Smooth muscle cell (in vitro differentiated cells): ENCODE measurements at regions not wholly inside any gene's neighbourhood (a gene's known extent, or its start where the extent isn't known, plus 50 kb on each side); places are given as distances from the start of the nearest gene placed in this dataset.

Source experiments
- DNase-seq: peaks from one replicate; lab custom pipeline; 2025; ENCODE audit not compliant: unreplicated experiment; lab: John Stamatoyannopoulos, UW
- H2AFZ ChIP-seq: fragments of 200-600 bp; sonication (generic); 2 replicates; pipeline ENCODE4 v1.6.0; 2016; ENCODE audit warnings: antibody characterized with exemption, low read depth, mild to moderate bottlenecking
- H3F3A ChIP-seq: fragments of 200-600 bp; sonication (generic); 2 replicates; pipeline ENCODE4 v1.6.0; 2017; ENCODE audit warnings: antibody characterized with exemption, low read depth
- H3K27ac ChIP-seq: fragments of 200-600 bp; sonication (generic); 2 replicates; pipeline ENCODE4 v1.5.1; 2016; ENCODE audit warnings: low read depth, mild to moderate bottlenecking
- H3K27me3 ChIP-seq: fragments of 200-600 bp; sonication (generic); 2 replicates; pipeline ENCODE4 v1.6.1; 2016; ENCODE audit warnings: low read depth, mild to moderate bottlenecking
- H3K36me3 ChIP-seq: fragments of 200-600 bp; sonication (generic); 2 replicates; pipeline ENCODE4 v1.5.1; 2016; ENCODE audit warnings: low read depth
- H3K4me1 ChIP-seq: fragments of 200-600 bp; sonication (generic); 2 replicates; pipeline ENCODE4 v1.5.1; 2016; ENCODE audit warnings: low read depth
- H3K4me2 ChIP-seq: fragments of 200-600 bp; sonication (generic); 2 replicates; pipeline ENCODE4 v1.6.0; 2016; ENCODE audit warnings: mild to moderate bottlenecking
- H3K4me3 ChIP-seq: fragments of 200-600 bp; sonication (generic); 2 replicates; pipeline ENCODE4 v1.5.1; 2016; ENCODE audit warnings: mild to moderate bottlenecking
- H3K79me2 ChIP-seq: fragments of 200-600 bp; sonication (generic); 2 replicates; pipeline ENCODE4 v1.6.0; 2016; ENCODE audit warnings: low read depth, mild to moderate bottlenecking
- H3K9ac ChIP-seq: fragments of 200-600 bp; sonication (generic); 2 replicates; pipeline ENCODE4 v1.6.0; 2016; ENCODE audit warnings: low read depth
- H3K9me3 ChIP-seq: fragments of 200-600 bp; sonication (generic); replicated peaks from 2 replicates; pipeline ENCODE4 v1.5.1; 2016; ENCODE audit warnings: low read depth
- H4K20me1 ChIP-seq: fragments of 200-600 bp; sonication (generic); 2 replicates; pipeline ENCODE4 v1.6.0; 2016; ENCODE audit warnings: low read depth
- CTCF ChIP-seq: fragments of 200-600 bp; sonication (generic); IDR thresholded peaks from 2 replicates; pipeline ENCODE4 v1.5.1; 2017; ENCODE audit warnings: borderline replicate concordance, mild to moderate bottlenecking, antibody characterized with exemption; ENCODE audit not compliant: insufficient read depth, poor library complexity, severe bottlenecking
- WGBS: methylation state at CpG from one replicate; pipeline ENCODE4 v1.1.7; 2016; ENCODE audit warnings: low lambda C conversion rate; 5-methylcytosine and 5-hydroxymethylcytosine counted together

DNA sequence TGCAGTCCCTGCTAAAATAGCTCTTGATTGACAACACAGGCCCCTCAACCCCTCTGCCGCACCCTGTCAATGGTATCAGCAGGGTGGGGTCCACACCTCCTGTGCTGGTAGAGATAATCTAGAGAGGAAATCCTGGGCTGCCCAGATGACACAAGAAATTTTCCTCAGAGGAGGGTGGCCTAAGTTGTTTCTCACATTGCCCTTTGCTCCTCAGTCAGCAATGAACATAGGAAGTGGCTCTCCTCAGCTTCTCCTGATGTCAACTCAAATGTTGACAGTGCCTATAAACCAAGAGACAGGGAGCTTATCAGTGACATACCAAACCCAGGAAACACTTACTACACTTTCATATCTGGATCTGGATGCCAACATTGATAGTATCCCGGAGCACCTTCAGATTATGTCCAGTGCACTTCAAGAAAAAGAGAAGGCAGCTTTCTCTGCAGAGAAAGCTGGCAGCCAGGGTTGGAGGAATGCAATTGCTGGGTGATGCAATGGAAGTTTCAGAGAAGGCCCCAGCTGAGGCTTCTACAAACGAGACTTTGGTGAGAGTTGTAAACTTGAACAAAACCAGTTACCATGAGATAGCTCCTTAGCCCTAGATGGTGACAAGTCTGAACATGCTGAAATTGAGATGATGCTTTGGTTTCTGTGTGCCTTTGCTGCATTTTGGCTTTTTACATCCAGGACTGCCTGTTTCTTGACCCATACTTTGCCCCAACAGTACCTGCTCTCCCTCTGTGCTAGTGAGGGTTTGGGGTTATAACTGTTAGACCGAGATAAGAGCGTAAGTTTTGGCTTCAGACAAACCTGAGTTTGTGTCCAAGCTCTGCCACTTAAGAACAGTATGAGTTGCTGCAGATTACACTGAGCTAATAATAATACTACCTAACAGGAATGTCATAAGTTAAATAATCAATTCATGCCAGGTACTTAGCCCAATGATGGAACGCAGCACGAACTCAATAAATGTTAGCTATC is 183.5 kb downstream of the NUAK1 start:
- Histone ChIP-seq H3K36me3 (no peaks in the 10 kb centered on the region), H3K27me3 (no peaks in the 10 kb centered on the region), H3K27ac (peak overlapping the region; percentile 47), H2AFZ (peak overlapping the region; percentile 61), H3K9me3 (no peaks in the 10 kb centered on the region), H3K9ac (no peak overlapping the region), H3K4me2 (peak overlapping the region; percentile 18), H3K79me2 (no peaks in the 10 kb centered on the region), H3K4me3 (no peak overlapping the region), H3K4me1 (peaks cover 4% of the 10 kb centered on the region), H4K20me1 (no peaks in the 10 kb centered on the region), H3F3A (peaks cover 9% of the 10 kb centered on the region)
- DNase-seq, result no peak
- WGBS, result 68% methylated on average over 7 of the region's 7 CpGs
- TF ChIP-seq CTCF, result no peak

DNA sequence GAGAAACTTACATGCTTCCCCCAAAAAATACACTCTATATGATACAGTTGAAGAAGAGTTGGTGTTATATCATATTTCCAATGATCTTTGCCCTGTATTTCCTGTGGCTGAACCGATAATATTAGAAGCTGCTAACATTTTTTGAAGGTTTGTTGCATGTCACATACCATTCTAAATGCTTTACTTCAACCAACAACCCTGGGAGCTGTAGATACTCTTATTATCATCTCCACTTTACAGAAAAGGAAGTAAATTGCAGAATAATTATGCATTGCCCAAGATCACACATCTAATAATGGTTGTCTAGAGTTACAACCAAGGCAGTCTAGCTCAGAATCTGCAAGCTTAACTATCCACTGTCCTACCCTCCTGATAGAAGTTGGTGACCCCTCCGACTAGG is 182.8 kb downstream of the NUAK1 start:
- Histone ChIP-seq H3K27ac (no peak overlapping the region), H4K20me1 (no peaks in the 10 kb centered on the region), H3K9me3 (no peaks in the 10 kb centered on the region), H3K36me3 (no peaks in the 10 kb centered on the region), H3K27me3 (no peaks in the 10 kb centered on the region), H2AFZ (peak overlapping the region; percentile 61), H3K9ac (no peak overlapping the region), H3F3A (peaks cover 9% of the 10 kb centered on the region), H3K79me2 (no peaks in the 10 kb centered on the region), H3K4me2 (no peak overlapping the region), H3K4me1 (peaks cover 4% of the 10 kb centered on the region), H3K4me3 (no peak overlapping the region)
- no peak for DNase-seq
- 82% methylated on average over 2 of the region's 2 CpGs for WGBS
- TF ChIP-seq CTCF, result no peak

- Histone ChIP-seq H3K4me3 (no peak overlapping the region), H3K36me3 (no peaks in the 10 kb centered on the region), H3K4me1 (peaks cover 4% of the 10 kb centered on the region), H4K20me1 (no peaks in the 10 kb centered on the region), H3K9ac (no peak overlapping the region), H3K9me3 (no peaks in the 10 kb centered on the region), H3K79me2 (no peaks in the 10 kb centered on the region), H3K4me2 (no peak overlapping the region), H2AFZ (no peak overlapping the region), H3F3A (peaks cover 9% of the 10 kb centered on the region), H3K27me3 (no peaks in the 10 kb centered on the region), H3K27ac (no peak overlapping the region)
- no peak for DNase-seq
- no peak for TF ChIP-seq CTCF
- 70% methylated on average over 2 of the region's 2 CpGs for WGBS
These were observed 181.9 kb downstream of the NUAK1 start for GRCh38 chr12:105956662-105957457.
